ENCODE measurements at regions not wholly inside any gene's neighbourhood (a gene's known extent, or its start where the extent isn't known, plus 50 kb on each side); places are given as distances from the start of the nearest gene placed in this dataset.

- Histone ChIP-seq H3K79me2 (ENCODE audit: control insufficient read depth, insufficient read depth, low read length) (no peaks in the 10 kb centered on the region), H3K9ac (ENCODE audit: control insufficient read depth, insufficient read depth, low read length) (no peak overlapping the region), H3K27ac (ENCODE audit: control insufficient read depth, insufficient read depth) (no peak overlapping the region), H3K4me1 (ENCODE audit: control insufficient read depth, insufficient read depth, low read length) (no peaks in the 10 kb centered on the region), H3K4me2 (ENCODE audit: control insufficient read depth, insufficient read depth) (no peak overlapping the region), H4K20me1 (ENCODE audit: control insufficient read depth, insufficient read depth) (no peaks in the 10 kb centered on the region), H2AFZ (ENCODE audit: control insufficient read depth, low read depth, low read length) (no peak overlapping the region), H3K36me3 (ENCODE audit: control insufficient read depth in 2 of 2, insufficient read depth in 2 of 2, low read length in 1 of 2) (no peaks in the 10 kb centered on the region), H3K27me3 (replicated peaks in 1 of 2; ENCODE audit: control insufficient read depth in 2 of 2, insufficient read depth in 2 of 2, low read length in 1 of 2) (no peaks in the 10 kb centered on the region), H3K9me3 (replicated peaks; ENCODE audit: control insufficient read depth, insufficient read depth, low read length) (no peaks in the 10 kb centered on the region), H3K4me3 (no peak overlapping the region)
- WGBS (ENCODE audit: insufficient coverage, insufficient replicate concordance, low lambda C conversion rate, missing lambda C conversion rate), result 0% methylated on average over 1 of the region's 1 CpG
- FAIRE-seq (no peak), ATAC-seq (no peak), DNase-seq (ENCODE audit: low read depth, low spot score) (no peak)
- in situ Hi-C loops (cut with MboI) (no loop called here), intact Hi-C loops (cut with micrococcal nuclease; ENCODE audit: unreplicated experiment) (no loop called here)
- RAD21 ChIA-PET (ENCODE audit: unreplicated experiment), result no interaction called here
- CTCF ChIA-PET, result interaction anchor here (0.6 kb wide), 1 partner anchor 14 kb away, joined by 3 read pairs; no protein-coding TSS in a partner anchor
- BruUV-seq (replicated peaks), result no TSS peak
- POLR2A ChIA-PET, result interaction anchor here (0.7 kb wide), 1 partner anchor 1096 kb away, joined by 3 read pairs; no protein-coding TSS in a partner anchor
- TF ChIP-seq MYC (IDR thresholded peaks at IDR 0.05; ENCODE audit: insufficient read depth, insufficient read length, insufficient replicate concordance, low read length, severe bottlenecking) (no peak), ATF7 (IDR thresholded peaks at IDR 0.05; ENCODE audit: low read depth) (no peak), RELB (IDR thresholded peaks at IDR 0.05; ENCODE audit: low read depth) (no peak), CEBPB (IDR thresholded peaks at IDR 0.05; ENCODE audit: borderline replicate concordance in 1 of 2, low read depth in 2 of 2, low read length in 2 of 2) (no peak), SIN3A (IDR thresholded peaks at IDR 0.05; ENCODE audit: low read depth, low read length) (no peak), SUZ12 (IDR thresholded peaks at IDR 0.05; ENCODE audit: unreplicated experiment) (no peak), IKZF2 (IDR thresholded peaks at IDR 0.05) (no peak), CBFB (IDR thresholded peaks at IDR 0.05; ENCODE audit: low read depth) (no peak), STAT3 (IDR thresholded peaks at IDR 0.05; ENCODE audit: low read depth, low read length) (no peak), E2F4 (IDR thresholded peaks at IDR 0.05; ENCODE audit: low read depth, low read length) (no peak), ATF3 (IDR thresholded peaks at IDR 0.05; ENCODE audit: borderline replicate concordance, extremely low read depth, low read depth, low read length) (no peak), CREB1 (IDR thresholded peaks at IDR 0.05; ENCODE audit: low read depth) (no peak), TCF3 (IDR thresholded peaks at IDR 0.05; ENCODE audit: borderline replicate concordance, insufficient read depth, low read depth, low read length) (no peak)
- SMC1A ChIA-PET (ENCODE audit: uncharacterized antibody, unreplicated experiment), result interaction anchor here (0.5 to 1.2 kb wide), 3 partner anchors 11 to 322 kb away, joined by 3 read pairs; no protein-coding TSS in a partner anchor
Measured at GRCh38 chr9:13721481-13722235, 442.2 kb upstream of the MPDZ start.
